Ecto neural progenitor cell (in vitro differentiated cells): ENCODE measurements at regions not wholly inside any gene's neighbourhood (a gene's known extent, or its start where the extent isn't known, plus 50 kb on each side); places are given as distances from the start of the nearest gene placed in this dataset.
"Not testable (repeated sequence)": the region's sequence is repeated elsewhere in the genome, so short reads cannot be mapped to it uniquely, and the experiment has no call there.

Experiments
- DNase-seq: peaks from one replicate; pipeline ENCODE4 v3.0.0-alpha.2; 2018; ENCODE audit warnings: low spot score

DNA sequence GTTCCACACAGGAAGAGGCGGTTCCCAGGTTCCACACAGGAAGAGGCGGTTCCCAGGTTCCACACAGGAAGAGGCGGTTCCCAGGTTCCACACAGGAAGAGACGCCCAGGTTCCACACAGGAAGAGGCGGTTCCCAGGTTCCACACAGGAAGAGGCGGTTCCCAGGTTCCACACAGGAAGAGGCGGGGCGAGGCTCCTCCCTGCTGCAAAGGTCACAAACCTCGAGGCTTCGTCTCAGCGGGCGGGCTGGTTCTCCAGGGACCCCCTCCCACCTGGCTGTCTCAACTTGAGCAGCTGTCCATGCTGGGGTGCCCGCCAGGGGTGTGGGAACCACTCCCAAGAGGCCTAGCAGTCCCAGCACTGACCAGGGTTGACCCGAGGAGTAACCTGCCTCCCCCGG is 94.3 kb upstream of the RUFY1 start:
- not testable (repeated sequence) for DNase-seq

DNA sequence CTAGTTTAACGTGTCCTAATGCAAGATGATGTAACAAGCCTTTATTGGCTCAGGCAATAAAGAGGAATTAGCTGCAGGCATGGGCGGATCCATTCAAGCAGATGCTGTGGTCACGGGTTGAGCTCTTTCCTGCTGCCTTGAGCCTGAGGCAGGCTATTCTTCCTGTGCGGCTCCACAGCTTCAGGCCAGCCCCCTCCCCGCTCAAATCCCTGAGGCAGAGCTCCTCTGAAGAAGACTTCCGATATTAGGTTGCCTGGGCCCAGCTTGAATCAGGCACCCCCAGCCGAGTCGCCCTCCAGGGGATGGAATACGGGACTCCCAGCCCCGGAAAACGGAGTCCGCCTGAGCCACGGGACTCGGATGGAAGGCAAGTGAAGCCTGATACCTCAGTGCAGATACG is 95.0 kb upstream of the RUFY1 start:
- no peak for DNase-seq

GRCh38 chr5:179454356-179454755 is 96.0 kb upstream of the RUFY1 start:
- no peak for DNase-seq

DNA sequence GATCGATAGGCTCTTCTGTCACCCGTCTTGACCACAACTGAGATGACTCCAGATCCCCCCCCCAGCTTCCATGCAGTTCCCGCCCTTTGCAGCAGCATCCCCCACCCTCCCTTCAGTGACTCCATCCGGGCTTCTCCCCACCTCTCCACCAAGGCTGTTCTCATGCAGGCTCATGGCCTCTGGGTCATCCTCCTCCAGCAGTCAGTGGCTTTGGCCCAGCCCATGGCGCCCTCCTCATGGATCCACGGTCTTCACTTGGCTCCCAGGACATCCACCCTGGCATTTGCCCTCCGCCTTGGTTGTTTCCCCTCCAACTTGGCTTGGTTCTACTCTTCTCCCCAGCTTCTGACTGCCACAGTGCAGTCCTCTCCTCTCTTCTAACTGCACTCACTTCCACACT is 96.7 kb upstream of the RUFY1 start:
- DNase-seq: no peak

- DNase-seq: no peak
Measured at GRCh38 chr5:179452356-179453230, 97.8 kb upstream of the RUFY1 start.

GRCh38 chr5:179451828-179452196 is 98.5 kb upstream of the RUFY1 start:
- DNase-seq: no peak

- no peak for DNase-seq
Measured at GRCh38 chr5:179451114-179451827, 99.1 kb upstream of the RUFY1 start.

DNA sequence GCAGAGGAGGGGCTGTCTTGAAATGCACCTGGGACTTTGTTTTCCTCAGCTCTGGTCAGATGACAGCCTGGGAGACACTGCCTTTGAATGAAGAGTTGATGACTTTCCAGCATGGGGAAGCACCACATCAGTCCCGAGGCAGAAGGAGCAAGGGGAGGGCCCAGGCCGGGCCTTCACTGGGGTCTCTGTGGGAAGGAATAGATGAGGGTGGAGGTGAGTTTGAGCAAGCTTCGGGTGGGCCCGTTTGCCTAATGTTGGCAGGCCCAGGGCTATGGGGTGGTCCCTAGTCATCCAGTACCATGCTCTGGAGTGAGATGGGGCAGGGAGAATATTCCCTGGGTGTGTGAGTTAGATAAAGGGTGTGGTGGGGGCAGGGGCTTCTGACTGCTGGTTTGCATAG is 100.4 kb upstream of the RUFY1 start:
- DNase-seq: not testable (repeated sequence)

GRCh38 chr5:179448282-179448681 is 102.1 kb upstream of the RUFY1 start:
- DNase-seq: not testable (repeated sequence)

DNA sequence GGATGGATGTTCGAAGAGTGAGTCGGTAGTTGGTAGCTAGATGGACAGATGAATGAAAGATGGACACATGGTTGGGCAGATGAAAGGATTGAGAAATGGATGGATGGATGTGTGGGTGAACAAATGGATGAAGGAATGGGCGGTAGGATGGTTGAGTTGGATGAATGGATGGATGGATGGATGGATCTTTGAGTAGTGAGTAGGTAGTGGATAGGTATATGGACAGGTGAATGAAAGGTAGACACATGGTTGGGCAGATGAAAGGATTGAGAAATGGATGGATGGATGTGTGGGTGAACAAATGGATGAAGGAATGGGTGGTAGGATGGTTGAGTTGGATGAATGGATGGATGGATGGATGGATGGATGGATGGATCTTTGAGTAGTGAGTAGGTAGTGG is 97.0 kb upstream of the ADAMTS2 start:
- not testable (repeated sequence) for DNase-seq

DNA sequence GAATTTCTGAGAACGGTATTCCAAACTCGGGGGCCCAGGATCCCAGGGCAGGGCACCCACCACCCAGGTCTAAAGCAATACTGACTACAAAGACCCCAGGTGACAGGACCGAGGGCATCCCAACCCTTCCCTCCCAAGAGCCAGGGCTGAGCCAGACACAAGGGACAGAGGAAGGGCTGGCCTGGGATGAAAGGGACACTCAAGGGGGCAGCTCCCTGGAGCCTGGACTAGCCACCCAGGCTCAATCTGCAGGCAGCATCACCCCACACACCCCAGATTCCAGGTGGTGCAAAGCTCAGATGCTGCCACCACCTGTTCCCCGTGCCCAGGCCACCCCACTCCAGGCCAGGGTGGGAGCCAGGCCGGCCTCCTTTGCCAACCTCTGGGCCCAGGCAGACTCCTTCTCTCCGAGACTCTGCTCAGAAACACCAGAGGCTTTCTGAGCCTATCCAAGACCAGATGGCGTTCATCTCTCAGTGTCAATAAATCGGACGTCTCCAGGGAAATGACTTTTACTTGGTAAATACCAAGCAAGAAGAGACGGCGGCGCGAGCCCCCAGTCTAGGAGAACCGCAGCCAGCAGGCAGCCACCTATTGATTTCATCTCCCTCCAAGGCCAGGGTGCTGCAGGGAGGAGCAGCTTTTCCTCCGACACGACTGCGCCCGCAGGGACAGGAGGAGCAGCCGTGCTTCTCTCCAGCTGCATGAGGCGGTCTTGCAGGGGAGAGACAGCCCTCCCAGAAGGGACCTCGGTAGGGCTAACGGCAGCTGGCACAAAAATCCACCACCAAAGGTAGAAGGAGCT is 94.1 kb upstream of the ADAMTS2 start:
- DNase-seq: no peak

DNA sequence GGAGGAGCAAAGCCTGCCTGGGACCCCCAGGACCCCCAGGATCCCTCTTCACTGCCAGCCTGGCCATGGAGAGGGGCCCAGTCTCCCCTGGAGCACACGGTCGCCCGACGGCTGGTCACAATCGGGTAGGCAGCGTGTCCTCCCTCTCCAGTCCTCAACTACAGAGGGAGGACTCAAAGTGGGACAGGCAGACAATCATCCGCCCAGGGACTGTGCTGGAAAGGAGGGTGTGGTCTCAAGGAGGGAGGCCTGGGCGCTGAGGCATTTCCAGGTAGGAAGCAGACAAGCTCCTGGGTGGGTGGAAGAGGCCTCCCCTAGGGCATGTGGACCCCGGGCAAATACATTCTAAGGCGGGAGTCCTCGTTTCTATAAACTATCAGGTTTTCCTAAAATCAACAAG is 93.2 kb upstream of the ADAMTS2 start:
- DNase-seq: no peak

DNA sequence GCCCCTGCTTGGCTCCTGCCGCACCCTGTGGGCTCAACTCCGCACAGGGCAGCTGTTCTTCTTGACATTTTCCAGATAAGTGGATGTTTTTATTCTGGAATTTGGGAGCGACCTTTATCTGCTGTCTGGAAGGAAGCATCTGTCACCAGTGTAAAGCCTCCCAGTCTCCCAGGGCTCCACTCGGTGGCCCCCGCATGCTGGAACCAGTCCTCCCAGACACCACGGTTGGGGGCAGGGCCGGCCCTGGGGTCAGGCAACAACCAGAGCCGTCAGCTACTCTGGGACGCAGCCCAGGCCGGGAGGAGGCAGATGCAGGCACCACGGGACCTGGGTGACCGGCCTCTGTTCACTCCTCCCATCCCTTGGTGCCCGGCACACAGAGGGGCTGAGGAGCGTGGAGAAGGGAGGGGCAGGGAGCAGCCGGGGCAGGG is 92.8 kb upstream of the ADAMTS2 start:
- DNase-seq: no peak

DNA sequence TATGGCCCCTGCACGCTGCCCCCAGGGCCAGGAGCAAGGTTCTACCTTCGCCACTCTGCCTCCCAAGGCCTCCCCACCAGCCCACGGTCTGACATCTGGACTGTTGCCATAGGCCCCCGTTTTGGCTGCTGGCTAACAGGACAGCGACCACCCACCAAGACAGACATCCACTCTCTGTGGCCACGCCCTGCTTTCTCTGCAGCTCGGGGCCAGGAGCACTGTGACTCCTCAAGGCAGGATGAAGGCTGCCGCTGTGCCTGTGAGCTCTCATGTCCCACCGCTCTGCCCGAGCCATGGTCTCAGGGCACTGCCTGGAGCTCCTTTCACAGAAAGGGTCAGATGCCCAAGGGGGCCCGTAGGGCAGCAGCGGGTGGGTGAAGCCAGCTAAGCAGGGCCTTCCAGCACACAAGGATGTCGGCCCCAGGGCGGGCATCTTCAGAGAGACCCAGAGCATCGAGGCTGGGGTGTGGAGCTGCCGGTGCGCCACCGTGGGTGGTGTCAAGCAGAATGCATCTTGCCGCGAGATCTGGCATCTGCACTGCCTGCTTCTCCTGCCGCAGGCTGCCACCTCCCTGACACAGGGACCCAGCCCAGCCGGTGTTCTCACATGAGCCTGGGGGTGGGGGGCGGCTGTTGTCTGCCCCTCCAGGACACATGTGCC is 92.2 kb upstream of the ADAMTS2 start:
- DNase-seq: no peak

GRCh38 chr5:179436321-179437122 is 91.3 kb upstream of the ADAMTS2 start:
- DNase-seq: no peak

DNA sequence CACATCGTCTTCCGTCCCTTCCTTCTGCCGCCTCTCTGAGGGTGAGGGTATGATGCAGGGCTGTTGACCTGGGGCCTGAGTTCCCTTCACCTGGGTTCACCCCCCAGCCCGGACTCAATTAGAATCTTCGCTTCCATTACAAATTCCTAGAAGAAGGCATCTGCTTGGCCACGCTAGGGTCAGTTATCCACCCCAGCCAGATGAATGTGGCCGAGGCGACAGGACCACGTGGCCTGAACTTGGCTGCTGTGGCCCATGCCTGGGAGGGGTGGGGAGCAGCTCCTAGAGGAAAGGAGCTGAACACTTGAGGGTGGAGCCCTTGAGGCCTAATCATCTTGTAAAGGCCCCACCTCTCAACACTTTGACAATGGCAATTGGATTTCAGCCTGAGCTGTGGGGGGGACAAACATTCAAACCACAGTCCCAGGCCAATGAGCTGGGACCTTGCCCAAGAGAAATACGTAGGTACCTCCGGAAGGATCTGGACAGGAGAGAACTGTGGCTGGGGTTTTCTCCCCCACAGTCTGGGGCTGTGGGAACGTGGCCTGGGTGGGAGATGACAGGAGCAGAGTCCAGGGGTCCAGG is 90.6 kb upstream of the ADAMTS2 start:
- DNase-seq: no peak

- DNase-seq: no peak
Measured at GRCh38 chr5:179435181-179435580, 89.9 kb upstream of the ADAMTS2 start.

DNA sequence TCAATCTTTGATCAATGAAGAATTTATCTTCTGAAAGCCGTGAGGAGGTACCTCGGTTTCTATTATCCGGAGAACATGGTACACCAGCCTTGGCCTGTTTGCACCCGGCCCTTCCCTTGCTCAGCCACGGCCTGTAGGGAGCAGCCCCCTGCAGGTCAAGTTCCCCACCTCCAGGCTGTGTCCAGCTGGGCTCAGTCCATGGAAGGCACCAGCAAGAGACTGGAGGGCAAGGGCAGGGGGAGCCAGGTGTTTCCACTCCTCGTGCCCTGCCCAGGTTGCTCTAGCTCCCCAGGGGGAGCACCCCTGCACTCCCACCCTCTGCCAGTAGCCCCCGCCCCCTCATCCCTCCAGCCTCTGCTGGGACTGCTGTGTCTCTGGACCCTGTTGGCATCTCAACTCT is 87.3 kb upstream of the ADAMTS2 start:
- DNase-seq: no peak

GRCh38 chr5:179431221-179431824 is 86.1 kb upstream of the ADAMTS2 start:
- DNase-seq: no peak
